Stimulated activated CD4-positive, alpha-beta T cell treated with anti-CD3 and anti-CD28 coated beads, Interleukin-1b, Interleukin-23, amount 100 ng/mL, for 48 hours (primary cell): ENCODE measurements at regions not wholly inside any gene's neighbourhood (a gene's known extent, or its start where the extent isn't known, plus 50 kb on each side); places are given as distances from the start of the nearest gene placed in this dataset.

ENCODE experiments used
- DNase-seq: peaks from one replicate; pipeline ENCODE4 v3.0.0-alpha.2; 2020

DNA sequence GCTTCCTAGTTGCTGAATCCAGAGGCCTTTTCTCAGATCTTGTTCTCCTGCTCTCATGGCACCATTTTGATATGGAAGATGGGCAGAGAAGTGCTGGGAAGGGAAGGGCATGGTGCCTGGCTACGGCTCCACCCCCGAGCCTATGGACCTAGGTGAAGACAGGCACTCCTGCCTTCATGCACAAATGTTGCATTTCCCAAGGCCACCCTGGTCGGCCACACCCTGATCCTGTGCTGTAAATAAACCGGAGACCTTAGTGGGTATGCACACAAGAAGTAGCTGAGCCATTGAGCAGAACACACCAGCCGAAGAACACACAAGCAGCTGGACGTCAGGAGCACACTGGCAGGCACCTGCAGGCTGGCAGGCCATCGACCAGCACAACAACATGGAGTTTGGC, 261.6 kb downstream of the SHQ1 start:
- DNase-seq = no peak

DNA sequence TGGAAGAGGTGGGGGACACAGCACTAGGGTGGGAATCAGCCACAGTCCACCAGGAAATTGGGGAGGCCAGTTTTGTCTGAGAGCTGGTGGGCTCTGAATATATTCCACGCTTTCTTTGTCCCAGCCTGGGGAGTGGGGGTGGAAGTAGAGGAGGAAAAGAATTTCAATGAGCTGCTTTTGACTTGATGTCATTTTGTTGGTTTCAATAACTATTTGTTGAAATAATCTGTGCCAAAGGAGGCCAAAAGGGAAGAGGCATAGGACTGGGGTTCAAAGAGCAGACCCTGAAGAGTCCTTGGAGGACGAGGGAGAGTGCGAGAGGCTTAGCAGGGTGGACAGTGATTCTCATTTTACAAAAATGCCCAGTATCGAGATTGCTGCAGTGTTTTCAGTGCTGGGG, 262.3 kb downstream of the SHQ1 start:
- DNase-seq = no peak

DNA sequence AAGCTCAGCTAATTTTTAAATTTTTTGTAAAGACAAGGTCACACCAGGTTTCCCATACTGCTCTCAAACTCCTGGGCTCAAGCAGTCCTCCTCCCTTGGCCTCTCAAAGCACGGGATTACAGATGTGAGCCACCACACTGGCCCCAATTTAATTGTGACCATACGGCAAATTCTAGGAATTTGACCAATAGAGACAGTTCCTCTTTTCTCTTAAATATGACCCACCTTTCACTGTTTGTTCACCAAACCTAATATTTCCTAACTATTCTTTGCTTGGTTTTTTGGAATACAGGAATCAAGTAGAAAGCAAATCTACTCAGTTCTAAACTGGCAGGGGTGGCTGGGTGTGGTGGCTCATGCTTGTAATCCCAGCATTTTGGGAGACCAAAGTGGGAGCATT, 264.0 kb downstream of the SHQ1 start:
- DNase-seq = no peak

DNA sequence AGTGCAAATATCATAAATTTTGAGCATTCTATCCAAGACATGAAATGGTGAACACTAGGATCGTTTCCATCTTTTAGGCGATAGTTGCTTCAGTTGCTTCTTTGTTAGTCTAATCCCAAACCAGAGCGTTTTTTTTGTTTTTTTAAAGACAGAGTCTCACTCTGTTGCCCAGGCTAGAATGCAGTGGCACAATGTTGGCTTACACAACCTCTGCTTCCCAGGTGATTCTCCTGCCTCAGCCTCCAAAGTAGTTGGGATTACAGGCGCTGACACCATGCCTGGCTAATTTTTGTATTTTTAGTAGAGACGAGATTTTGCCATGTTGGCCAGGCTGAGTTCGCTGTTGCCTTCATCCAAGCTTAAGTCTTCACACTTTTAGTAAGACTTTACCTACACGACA, 265.3 kb downstream of the SHQ1 start:
- DNase-seq = no peak

DNA sequence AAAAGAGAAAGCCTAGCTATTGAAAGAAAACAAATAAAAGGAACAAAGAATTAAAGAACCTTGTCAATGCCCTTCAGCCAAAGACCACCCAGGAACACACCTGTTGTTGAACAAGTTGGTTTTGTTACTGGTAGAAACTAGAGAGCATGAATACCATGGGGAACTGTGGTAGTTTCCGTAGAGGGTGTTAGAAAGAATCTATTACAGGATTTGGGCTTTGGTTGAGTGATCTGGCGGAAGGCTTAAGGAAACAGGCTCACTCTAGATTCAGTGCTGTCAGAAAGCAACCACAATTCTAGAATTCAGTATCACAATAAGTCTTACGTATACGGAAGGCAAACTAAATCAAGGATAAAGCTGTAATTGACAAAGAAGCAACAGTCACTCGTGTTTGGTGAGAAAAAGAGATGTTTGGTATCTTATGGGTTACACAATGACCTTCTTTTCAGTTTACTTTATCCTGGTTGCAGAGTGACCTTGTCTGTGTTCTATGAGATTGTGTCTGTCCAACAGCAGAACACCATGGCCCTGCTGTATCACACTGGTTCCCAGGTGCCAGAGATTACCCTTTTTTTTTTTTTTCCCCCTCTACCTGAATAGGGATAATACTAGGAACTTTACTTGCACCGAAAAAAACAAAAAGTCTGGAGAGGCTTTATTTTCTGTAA, 265.9 kb downstream of the SHQ1 start:
- no peak for DNase-seq

DNA sequence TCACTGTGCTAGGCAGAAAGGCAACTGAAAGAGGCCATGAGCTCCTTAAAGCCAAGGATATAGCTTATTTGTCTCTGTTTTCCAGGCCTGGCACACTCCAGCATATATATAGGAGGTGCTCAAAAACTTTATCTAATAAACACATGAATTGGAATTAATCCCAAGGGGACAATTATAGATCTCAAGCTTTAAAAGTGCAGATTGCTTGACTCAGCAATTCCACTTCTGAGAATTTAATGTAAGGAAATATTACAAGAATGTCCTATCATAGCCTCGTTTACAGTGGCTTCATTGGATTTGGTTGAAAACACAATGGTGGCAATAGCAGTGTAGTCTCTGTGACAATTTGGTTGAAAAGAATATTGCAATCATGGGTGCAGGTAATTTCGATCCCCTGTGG, 267.3 kb downstream of the SHQ1 start:
- DNase-seq = no peak

DNA sequence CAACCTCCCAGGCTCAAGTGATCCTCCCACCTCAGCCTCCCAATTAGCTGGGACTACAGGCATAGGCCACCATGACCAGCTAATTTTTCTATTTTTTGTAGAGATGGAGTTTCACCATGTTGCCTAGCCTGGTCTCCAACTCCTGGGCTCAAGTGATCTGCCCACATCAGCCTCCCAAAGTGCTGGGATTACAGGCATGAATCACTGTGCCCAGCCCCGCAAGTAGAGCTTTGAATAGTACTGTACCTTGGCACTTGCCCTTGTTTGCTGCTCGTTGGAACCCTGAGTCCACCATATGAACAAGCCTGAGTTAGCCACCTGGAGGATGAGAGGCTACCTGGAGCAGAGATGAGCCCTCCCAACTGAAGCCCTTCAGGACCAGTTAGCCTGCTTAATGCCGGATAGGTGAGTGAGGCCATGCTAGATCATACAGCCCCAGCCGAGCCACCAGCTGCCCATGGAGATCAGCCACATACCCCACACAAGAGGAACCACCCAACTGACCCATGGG, 267.9 kb downstream of the SHQ1 start:
- DNase-seq = no peak

DNA sequence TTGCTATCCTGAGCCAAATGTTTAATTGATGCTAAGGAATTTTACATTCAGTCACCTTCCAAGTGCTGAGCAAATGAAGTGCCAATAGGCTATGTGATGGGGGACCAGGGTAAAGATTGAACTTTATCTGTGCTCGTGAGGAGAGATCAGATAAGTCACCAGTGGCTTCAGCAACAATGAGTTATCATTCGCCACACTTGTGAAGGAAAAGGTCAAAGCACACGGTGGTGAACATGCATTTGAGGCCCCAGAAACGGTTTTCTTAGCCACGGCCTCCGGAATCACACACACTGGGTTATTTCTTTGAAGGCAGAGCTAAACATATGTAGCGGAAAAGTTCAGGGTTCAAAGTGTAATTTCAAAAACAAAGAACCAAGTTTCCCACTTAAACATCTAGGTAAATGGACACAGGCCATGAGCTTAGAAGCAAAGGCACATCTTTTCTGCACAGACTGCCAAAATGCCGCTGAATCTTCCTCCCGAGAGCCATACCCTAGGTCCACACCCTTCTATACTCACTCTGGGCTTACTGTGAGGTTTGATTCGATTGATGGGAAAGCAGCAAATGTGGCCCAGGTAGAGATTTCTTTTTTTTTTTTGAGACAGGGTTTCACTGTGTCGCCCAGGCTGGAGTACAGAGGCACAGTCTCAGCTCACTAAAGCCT, 268.5 kb downstream of the SHQ1 start:
- no peak for DNase-seq

DNA sequence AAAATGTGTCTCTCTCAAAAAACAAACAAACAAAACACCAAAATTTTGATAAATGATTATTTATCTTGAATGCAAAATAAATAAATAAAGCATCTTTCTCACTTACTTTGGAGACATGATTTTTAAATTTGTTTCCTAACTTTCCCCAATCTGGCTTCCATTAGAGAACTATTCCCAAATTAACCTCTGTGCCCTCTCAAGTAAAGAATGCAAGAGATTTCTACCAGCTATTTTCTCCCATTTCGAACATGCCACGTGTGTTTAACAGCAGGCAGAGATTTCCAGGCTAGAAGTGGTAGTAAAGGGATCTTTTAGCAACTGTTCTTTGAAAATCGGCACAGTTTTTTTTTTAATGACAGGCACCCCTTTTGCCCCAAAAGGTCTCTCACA, 269.1 kb downstream of the SHQ1 start:
- no peak for DNase-seq

DNA sequence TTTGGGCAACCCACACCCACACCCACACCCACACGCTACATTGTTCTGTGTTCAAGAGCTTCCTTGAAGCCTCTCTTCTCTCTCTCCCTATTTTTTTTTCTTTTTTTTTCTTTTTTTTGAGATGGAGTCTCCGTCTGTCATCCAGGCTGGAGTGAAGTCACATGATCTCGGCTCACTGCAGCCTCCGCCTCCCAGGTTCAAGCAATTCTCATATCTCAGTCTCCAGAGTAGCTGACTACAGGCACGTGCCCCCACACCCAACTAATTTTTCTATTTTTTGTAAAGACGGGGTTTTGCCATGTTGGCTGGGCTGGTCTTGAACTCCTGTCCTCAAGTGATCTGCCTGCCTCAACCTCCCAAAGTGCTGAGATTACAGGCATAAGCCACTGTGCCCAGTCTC, 271.1 kb downstream of the SHQ1 start:
- DNase-seq = no peak

DNA sequence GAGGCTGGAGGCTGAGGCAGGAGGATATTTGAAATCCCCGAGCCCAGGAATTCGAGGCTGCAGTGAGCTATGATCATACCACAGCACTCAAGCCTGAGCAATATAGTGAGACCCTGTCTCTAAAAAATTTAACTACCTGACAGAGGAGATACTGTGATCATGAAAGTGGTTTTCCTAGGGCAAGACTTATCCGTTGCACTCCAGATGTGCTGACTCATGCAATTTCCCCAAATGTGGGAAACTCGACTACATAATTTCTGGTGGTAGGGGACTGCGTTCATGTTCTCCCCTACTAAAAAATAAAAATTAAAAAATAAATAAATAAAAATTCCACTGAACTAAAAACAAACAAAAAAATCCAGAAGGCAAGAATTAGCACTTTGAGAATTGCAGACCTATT, 271.7 kb downstream of the SHQ1 start:
- no peak for DNase-seq

DNA sequence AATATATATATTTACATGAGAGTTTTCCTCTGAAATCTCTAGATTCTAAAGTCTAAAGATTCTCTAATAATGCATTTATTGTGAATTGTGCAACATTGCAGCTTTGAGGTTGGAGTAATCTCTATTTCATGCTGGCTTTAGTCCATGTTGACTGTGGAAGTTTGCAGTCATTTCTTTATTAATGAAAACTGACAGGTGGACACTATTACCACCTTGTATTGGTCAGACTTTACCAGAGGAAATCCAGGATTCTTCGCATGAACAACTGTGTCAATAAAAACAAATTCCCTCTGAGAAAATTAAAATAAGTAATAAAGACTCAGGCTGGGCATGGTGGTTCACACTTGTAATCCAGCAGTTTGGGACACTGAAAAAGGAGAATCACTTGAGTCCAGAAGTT, 274.1 kb downstream of the SHQ1 start:
- no peak for DNase-seq

DNA sequence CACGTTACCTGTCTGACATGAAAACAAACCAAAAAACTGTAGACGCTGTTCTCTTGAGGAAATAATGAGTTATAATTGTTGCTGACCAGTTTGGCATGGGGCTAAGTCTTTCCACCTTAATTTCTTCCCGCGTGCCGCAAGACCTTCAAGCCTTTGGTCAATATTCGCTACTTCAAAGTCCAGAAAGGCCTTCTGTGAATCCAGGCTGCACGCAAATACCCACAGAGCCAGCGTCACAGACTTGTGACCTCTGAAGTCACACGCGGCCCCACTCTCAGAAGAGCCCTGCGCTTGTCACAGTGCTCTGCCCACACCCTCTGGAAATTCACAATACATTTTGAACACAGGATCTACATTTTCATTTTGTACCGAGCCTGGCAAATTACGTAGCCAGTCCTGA, 275.2 kb downstream of the SHQ1 start:
- DNase-seq = no peak

DNA sequence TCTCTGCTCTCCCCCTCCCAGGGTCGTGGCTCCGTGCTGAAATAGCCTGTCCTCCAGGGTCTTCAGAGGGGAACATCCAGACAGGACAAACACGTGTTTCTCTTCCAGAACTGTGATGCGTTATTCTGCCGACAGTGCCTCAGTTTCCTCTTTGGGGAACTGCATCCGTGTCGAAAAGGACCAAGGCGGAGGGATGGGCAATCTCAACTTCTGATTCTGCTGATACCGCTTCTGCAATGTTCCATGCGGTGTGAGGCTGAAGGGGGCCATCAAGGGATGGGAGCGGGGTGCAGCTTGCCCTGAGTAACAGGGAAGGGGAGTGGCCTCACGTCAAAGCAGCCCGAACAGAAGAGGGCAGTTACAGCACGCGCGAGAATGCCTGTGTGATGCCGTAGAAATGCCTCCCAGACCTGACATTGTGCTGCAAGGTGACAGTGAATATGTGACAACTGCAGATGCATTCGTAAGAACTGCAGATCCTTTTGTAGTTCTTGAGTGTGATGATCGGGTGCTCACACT, 275.7 kb downstream of the SHQ1 start:
- no peak for DNase-seq

DNA sequence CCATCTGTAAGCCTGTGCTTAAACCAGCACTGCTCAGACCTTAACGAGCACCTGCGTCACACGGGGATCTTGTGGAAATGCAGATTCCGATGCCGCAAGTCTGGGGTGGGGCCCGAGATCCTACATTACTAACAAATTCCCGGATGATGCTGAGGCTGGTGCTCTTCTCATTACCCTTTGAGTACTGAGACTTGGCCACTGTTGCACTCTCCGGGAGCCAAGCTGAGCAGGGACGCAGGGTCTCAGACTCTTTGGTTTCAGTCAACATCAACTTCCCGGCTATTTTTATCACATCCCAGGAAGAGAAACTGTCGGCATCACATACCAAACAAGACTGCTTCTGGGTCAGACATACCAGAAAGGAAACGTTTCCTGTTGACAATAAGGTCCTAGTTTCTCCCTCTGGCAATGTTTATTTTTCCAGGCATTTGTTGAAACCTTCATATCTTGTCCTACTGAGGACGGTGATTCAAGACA, 276.6 kb downstream of the SHQ1 start:
- no peak for DNase-seq

DNA sequence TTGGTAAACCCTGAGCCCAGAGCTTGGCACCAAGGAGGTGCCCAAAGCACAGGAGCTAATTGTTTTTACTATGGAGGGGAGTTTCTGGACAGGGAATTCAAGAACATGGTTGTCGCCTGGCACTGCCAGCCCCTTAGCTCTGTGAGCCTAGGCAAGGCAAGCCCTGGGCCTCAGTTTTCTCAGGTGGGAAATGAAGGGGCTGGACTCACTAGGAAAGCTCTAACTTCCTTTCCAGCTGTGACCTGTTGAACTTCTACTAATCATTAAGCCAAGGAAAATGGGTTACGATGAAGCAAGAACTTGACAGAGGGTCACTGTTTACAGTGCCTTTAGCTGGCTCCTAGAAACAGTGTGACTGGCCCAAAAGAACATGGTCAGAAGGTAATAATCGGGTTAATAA, 277.2 kb downstream of the SHQ1 start:
- DNase-seq = no peak

DNA sequence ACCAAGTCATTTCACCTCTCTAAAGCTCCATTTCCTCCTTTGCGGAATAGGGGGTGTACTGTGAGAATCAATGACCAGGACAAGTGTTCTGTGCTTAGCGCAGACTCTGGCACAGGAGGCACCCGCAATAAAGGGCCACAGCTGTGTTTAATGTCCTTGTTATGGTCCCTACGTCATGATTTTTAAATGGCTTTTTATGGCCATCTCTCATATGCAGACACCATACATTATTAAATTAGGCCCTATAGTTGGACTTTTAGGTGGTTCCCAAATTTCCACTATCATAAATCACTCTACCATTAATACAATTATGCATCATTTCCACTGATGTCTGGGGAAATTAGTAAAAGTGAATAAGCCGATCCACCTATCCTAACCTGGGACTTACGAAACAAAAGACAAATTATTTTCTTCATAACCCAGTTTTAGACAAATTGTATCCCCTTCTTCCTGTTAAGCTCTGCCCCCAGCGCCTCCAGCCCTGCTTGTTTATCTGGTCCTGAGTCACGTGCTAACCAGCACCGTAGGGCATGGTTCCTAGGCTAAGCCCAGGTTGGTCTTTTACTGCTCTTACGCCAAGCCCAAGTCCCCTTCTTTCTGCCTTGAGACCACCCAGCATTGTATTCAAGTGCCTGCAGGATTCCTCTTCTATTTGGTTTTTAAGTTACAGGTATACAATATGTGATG, 278.3 kb downstream of the SHQ1 start:
- DNase-seq = no peak

DNA sequence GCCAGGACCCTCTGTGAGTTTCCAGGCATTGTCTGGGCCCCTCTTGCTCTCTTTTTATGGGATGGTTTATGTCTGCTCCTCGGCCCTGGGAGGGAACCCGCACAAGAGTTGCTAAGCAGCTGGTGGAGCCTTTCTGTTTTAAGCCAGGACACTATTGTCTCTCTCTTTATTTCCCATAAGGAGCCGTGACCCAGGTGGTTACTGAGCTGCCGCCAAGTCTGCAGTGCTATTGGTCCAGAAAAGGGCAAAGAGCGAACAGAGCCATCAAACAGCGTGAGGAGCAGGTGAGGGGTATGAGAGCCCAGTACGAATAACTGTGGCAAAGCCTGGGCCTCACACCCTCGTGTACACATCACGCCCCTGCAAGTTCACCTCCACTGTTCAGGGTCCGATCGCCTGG, 280.2 kb downstream of the SHQ1 start:
- no peak for DNase-seq

DNA sequence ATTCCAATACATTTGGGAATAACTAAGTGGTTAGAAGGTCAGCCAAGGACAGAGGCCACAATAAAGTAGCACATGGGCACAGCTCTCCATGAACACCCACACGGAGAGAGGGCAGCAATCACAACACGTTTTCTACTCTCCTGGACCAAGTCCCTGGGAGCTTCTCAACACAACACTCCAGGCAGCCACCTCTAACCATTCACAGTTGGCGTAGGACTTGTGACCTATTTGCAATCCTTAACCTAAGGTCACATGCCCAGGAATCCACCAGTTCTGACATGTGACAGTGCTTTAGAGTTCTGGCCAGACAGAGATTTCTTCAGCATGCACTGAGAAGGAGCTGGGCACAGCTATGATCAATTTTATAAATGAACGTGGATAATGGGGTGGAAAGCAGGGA, 280.8 kb downstream of the SHQ1 start:
- DNase-seq = no peak

DNA sequence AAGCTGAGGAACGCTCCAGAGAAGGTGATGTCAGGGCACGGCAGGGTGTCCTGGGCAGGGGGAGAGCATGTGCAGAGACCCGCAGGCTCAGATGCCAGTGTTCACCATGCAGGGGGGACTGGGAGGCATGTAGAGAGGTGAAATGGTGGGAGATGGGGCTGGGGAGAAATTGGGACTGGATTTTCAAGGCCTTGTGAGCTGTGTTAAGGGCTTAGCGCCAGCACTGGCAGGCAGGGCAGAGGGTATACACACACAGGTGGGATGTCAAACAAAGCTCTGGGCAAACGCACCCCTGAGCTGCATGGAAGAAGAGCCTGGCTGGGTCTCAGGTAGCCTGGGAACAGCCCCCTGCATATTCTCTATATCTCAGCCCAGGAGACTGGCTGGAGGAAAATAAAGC, 282.7 kb downstream of the SHQ1 start:
- DNase-seq = no peak

DNA sequence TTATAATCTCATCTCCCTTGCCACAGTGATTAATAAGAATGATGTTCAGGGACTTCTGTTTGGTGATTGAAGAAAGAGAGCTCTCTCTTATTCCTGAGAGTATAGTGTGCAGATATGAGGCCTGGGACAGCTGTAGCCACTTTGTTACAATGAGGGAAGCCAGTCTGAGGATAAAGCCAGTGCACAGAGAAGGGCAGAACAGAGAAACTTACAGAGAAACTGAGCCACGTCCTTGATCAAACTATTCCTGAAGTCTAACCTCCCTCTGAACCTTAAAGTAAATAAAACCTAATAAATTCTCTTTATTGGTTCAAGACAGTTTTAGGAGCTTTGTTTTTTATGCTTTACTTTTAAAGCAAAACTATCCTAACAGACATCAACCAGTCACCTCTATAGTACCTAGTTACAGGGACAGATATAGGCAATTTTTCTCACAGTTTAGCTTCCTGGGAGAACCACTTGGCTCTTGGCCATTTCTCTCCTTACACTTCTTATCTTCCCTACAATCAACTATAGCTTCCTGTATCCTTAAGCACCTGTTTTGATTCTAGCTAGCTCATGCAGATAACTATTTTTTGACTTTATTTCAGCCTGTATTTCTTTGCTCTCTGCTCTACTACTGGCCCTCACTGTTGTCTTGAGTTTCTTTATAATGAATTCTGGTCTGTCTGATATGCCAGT, 284.4 kb downstream of the SHQ1 start:
- no peak for DNase-seq

DNA sequence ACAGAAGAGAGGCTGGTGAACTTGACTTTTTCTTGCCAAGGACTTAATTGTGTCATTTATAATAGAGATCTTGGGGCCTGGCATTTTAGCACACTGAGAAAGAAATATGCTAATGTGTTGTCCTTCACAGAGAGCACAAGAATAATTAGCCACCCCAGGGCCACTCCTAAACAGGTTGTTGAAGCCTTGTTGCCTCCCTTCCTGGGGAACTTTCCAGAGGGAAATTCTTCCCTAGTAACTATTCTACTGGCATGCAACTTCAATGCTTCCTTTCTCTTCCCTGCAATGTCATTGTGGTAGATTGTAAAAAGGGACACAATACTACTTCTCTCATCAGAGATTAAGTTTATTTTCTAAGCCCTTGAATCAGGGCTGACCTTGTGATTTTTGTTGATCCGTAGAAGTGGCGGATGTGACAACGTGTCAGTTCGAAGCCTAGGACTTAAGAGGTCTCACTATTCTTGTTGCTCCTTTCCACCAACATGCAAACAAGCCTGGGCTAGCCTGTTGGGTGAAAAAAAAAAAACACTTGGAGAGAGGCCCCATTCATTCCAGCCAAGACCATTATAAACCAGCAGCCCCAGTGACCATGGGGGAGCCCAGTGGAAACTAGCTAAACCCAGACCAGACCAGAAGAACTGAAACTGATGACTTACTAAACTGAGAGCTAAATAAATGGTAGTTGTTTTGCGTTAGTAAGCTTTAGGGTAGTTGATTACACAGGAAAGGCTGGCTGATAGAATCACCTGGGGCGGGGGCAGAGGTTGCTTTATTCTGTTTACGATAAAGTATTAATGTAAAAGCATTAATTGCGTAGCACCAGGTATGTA, 287.2 kb downstream of the SHQ1 start:
- no peak for DNase-seq
